PC-3 (cell line): ENCODE measurements at regions not wholly inside any gene's neighbourhood (a gene's known extent, or its start where the extent isn't known, plus 50 kb on each side); places are given as distances from the start of the nearest gene placed in this dataset.

Experiments
- CTCF ChIP-seq: fragments of 300-600 bp; sonication (generic); conservative IDR thresholded peaks from 2 replicates; pipeline ENCODE4 v1.5.1; 2017; ENCODE audit warnings: antibody characterized with exemption, low read depth, mild to moderate bottlenecking, low read length
- EZH2 ChIP-seq: fragments of 300-600 bp; sonication (generic); IDR thresholded peaks from one replicate; pipeline ENCODE4 v1.6.1; 2017; ENCODE audit warnings: antibody characterized with exemption, mild to moderate bottlenecking, low read length; ENCODE audit not compliant: unreplicated experiment

- TF ChIP-seq EZH2 (no peak), CTCF (no peak)
These were observed 491.5 kb upstream of the MPDZ start for GRCh38 chr9:13770956-13771355.
